ENCODE measurements at regions not wholly inside any gene's neighbourhood (a gene's known extent, or its start where the extent isn't known, plus 50 kb on each side); places are given as distances from the start of the nearest gene placed in this dataset.

GRCh38 chr11:131246663-131247062 lies 123.8 kb upstream of the NTM start:
- no peak for TF ChIP-seq PPARA (CRISPR knock-in tag; IDR thresholded peaks at IDR 0.05; ENCODE audit: borderline replicate concordance)
- no peak for TF ChIP-seq CREB5 (CRISPR knock-in tag; IDR thresholded peaks at IDR 0.05; ENCODE audit: low read depth)
- TF ChIP-seq ISL1 (CRISPR knock-in tag; IDR thresholded peaks at IDR 0.05): no peak
- TF ChIP-seq ARNTL (CRISPR knock-in tag; IDR thresholded peaks at IDR 0.05; ENCODE audit: borderline replicate concordance, low read depth): no peak
- no peak for TF ChIP-seq ZFP30 (CRISPR knock-in tag; IDR thresholded peaks at IDR 0.05)

Data from SK-N-SH treated with all-trans-retinoic acid at 6 μM for 48 hours (cell line).